Peyer's patch (tissue), 4 donors: ENCODE measurements at regions not wholly inside any gene's neighbourhood (a gene's known extent, or its start where the extent isn't known, plus 50 kb on each side); places are given as distances from the start of the nearest gene placed in this dataset.

Experiments
- DNase-seq, 3 donors: peaks; one replicate each; pipeline ENCODE4 v3.0.0-alpha.2; 2017 to 2019
- H3K27ac ChIP-seq, 4 donors: fragments of 200-600 bp; sonication (generic); one replicate each; pipeline ENCODE4 v1.5.1; 2016 to 2019
- H3K27me3 ChIP-seq, 2 donors: fragments of 200-600 bp; sonication (generic); one replicate each; pipeline ENCODE4 v1.5.1; 2019
- H3K36me3 ChIP-seq, 3 donors: fragments of 200-600 bp; sonication (generic); one replicate each; pipeline ENCODE4 v1.5.1; 2016 to 2019
- H3K4me1 ChIP-seq, 4 donors: fragments of 200-600 bp; sonication (generic); one replicate each; pipeline ENCODE4 v1.5.1; 2016 to 2019
- H3K4me3 ChIP-seq, 4 donors: fragments of 200-600 bp; sonication (generic); 1 replicate in 3 of 4; 2 replicates in 1 of 4; pipeline ENCODE4 v1.5.1; 2016 to 2019; ENCODE audit warnings: mild to moderate bottlenecking in 1 of 4
- H3K9me3 ChIP-seq, 4 donors: fragments of 200-600 bp; sonication (generic); one replicate each; pipeline ENCODE4 v1.5.1; 2016 to 2019; ENCODE audit warnings: mild to moderate bottlenecking in 1 of 4
- POLR2A ChIP-seq, 2 donors: fragments of 450-650 bp; IDR thresholded peaks; one replicate each; pipeline ENCODE4 v1.5.1; 2017; ENCODE audit warnings: antibody characterized with exemption in 2 of 2, mild to moderate bottlenecking in 2 of 2, moderate library complexity in 2 of 2
- TF ChIP-seq, protein P1 (sequence below), 6 experiments: fragments of 450-650 bp in 4 of 6; fragments of 200-600 bp in 2 of 6; sonication (generic) in 1 of 6; IDR thresholded peaks; one replicate each; pipeline ENCODE4 v1.5.1; 2017 to 2019; ENCODE audit warnings: antibody characterized with exemption in 6 of 6, mild to moderate bottlenecking in 3 of 6, moderate library complexity in 1 of 6

DNA sequence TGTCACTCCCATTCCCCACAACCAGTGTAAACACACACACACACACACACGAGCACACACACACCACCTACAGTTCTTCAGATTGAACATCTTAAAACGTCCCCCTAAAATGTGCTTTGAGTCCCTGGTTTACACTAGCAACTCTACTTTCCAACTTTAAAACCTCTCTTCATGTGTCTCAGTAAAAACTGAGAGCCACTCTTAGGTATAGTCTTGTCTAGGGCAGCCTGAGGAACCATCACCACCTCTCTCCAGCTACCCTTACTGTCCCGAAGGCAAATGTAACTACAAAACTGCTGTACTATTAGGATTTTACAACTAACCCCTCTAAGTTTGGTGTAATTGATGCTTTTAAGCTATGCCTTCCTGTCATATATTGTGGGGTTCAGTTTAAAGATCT, 1501.6 kb upstream of the MIR17HG start:
- H3K9me3 ChIP-seq, result no peaks in the 10 kb centered on the region
- no peak for TF ChIP-seq POLR2A (IDR thresholded peaks at IDR 0.05)
- TF ChIP-seq, protein P1, sequence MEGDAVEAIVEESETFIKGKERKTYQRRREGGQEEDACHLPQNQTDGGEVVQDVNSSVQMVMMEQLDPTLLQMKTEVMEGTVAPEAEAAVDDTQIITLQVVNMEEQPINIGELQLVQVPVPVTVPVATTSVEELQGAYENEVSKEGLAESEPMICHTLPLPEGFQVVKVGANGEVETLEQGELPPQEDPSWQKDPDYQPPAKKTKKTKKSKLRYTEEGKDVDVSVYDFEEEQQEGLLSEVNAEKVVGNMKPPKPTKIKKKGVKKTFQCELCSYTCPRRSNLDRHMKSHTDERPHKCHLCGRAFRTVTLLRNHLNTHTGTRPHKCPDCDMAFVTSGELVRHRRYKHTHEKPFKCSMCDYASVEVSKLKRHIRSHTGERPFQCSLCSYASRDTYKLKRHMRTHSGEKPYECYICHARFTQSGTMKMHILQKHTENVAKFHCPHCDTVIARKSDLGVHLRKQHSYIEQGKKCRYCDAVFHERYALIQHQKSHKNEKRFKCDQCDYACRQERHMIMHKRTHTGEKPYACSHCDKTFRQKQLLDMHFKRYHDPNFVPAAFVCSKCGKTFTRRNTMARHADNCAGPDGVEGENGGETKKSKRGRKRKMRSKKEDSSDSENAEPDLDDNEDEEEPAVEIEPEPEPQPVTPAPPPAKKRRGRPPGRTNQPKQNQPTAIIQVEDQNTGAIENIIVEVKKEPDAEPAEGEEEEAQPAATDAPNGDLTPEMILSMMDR (IDR thresholded peaks at IDR 0.05), result no peak
- H3K4me1 ChIP-seq, result no peaks in the 10 kb centered on the region
- no peak overlapping the region for H3K4me3 ChIP-seq
- no peaks in the 10 kb centered on the region for H3K36me3 ChIP-seq
- no peak for DNase-seq
- no peaks in the 10 kb centered on the region for H3K27me3 ChIP-seq
- H3K27ac ChIP-seq, result no peak overlapping the region

DNA sequence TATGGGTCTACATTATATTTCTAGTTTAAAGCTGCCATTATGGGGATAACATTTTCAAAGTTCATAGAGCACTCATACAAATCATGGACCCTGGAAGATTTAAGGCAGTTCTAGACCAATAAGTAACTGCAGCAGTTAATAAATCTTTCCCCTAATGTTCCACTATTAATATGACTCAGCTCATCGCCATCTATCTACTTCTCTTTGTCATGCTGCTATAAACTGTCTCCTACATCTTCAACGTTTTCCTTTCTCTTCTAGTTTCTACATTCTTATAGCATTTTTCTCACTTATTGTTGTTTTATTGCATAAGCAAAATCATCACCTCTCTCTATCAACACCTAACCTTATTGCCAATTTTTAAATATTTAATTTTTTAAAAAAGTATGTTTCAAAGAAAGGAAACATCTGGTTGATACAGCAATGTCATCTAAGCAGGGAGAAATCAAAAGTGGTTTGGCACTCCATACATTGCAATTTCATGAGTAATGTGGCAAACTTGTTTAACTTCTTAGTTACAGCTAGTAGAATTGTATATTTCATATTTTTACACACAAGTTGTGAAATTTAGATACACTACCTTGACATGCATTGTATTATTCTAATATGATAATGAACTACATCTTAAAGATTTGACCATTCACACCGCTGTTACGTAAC, 1500.4 kb upstream of the MIR17HG start:
- H3K4me1 ChIP-seq, result no peaks in the 10 kb centered on the region
- TF ChIP-seq POLR2A (IDR thresholded peaks at IDR 0.05), result no peak
- no peaks in the 10 kb centered on the region for H3K36me3 ChIP-seq
- no peaks in the 10 kb centered on the region for H3K9me3 ChIP-seq
- no peak for DNase-seq
- H3K4me3 ChIP-seq, result no peak overlapping the region
- H3K27ac ChIP-seq, result no peak overlapping the region
- H3K27me3 ChIP-seq, result no peaks in the 10 kb centered on the region

DNA sequence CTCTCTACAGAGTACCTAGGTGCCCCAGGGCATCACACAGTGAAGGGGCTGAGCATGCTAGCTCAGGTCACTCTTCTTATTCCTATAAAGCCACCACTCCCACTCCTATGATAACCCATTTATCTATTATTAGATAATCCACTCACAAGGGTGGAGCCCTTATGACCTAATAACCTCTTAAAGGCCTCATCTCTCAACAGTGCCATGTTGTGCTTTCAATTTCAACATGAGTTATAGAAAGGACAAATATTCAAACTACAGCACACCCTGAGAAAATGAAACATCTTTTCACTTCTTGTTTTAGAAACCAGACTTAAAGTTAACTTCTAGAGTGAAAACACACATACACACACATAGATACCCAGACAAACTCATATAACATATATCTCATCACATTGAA, 1494.9 kb upstream of the MIR17HG start:
- Histone ChIP-seq H3K9me3 (no peaks in the 10 kb centered on the region), H3K36me3 (no peaks in the 10 kb centered on the region), H3K27me3 (no peaks in the 10 kb centered on the region), H3K4me3 (no peak overlapping the region), H3K27ac (no peak overlapping the region), H3K4me1 (no peaks in the 10 kb centered on the region)
- DNase-seq, result no peak
- no peak for TF ChIP-seq POLR2A (IDR thresholded peaks at IDR 0.05)
- TF ChIP-seq, protein P1 (IDR thresholded peaks at IDR 0.05), result no peak

DNA sequence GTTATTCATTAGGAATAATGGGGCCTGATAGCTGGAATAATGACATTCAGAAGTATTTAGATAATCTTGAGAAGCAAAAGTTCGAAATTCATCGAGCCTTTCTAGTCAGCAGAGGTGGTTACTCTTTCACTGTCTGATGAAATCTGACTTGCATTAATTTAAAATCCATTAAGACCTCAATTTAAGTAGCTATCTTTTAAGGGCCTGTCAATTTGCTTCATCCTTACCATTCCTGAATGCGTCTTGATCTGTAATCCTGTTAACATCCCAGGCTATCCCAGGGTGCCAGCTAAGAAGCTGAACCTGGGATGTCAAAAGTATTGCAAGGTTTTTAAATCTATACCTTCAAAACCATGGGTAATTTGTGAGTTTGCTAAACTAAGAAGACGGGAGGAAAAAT, 1491.0 kb upstream of the MIR17HG start:
- DNase-seq, result no peak
- H3K4me3 ChIP-seq, result no peak overlapping the region
- no peaks in the 10 kb centered on the region for H3K4me1 ChIP-seq
- H3K27me3 ChIP-seq, result no peaks in the 10 kb centered on the region
- H3K27ac ChIP-seq, result no peak overlapping the region
- no peak for TF ChIP-seq POLR2A (IDR thresholded peaks at IDR 0.05)
- TF ChIP-seq, protein P1 (IDR thresholded peaks at IDR 0.05), result no peak
- H3K9me3 ChIP-seq, result no peaks in the 10 kb centered on the region
- no peaks in the 10 kb centered on the region for H3K36me3 ChIP-seq

DNA sequence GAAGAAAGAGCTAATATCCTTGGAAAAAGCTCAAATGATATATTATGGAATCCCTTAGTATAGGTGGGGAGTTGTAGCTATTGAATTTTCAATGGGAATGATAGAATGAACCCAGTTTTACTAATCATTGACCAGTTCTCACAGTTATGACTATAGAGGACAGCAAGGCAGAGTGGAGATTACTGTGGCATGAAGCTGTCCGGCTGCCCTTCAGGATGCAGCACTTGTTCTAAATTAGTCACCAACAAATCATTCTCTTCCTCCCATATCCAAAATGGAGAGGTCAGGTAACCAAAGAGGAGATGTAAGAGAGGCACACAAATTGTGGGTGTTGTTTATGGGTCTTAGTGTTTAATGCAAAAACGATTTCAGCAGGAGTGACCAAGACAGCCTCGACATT, 1490.0 kb upstream of the MIR17HG start:
- no peak overlapping the region for H3K27ac ChIP-seq
- no peaks in the 10 kb centered on the region for H3K9me3 ChIP-seq
- no peak for DNase-seq
- no peak for TF ChIP-seq POLR2A (IDR thresholded peaks at IDR 0.05)
- TF ChIP-seq, protein P1 (IDR thresholded peaks at IDR 0.05), result no peak
- no peaks in the 10 kb centered on the region for H3K4me1 ChIP-seq
- H3K4me3 ChIP-seq, result no peak overlapping the region
- H3K36me3 ChIP-seq, result no peaks in the 10 kb centered on the region
- H3K27me3 ChIP-seq, result no peaks in the 10 kb centered on the region

DNA sequence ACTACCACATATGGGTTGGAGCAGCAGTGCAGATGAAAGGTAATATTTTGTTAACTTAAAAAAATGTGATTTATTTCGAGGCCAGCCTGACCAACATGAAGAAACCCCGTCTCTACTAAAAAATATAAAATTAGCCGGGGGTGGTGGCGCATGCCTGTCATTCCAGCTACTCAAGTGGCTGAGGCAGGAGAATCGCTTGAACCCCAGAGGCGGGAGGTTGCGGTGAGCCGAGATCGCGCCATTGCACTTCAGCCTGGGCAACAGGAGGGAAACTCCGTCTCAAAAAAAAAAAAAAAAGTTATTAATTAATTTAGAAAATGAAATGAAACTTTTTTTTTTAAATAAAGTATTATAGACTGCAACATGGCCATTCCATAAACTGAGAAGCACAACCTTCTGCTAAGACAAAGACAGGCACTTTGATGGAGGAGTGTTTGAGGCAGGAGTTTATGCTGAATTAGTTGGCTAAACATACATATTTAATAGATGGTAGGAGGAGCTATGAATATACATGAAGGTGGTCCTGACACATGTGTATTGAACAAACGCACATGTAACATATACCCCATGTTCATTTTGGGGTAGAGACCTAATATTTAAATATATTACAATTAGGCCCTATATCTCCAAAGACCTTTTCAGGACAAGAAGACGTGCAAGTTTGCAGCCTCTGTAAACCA, 1485.3 kb upstream of the MIR17HG start:
- Histone ChIP-seq H3K4me3 (no peak overlapping the region), H3K27ac (no peak overlapping the region), H3K4me1 (no peaks in the 10 kb centered on the region), H3K9me3 (no peaks in the 10 kb centered on the region), H3K27me3 (no peaks in the 10 kb centered on the region), H3K36me3 (no peaks in the 10 kb centered on the region)
- DNase-seq, result no peak
- TF ChIP-seq, protein P1 (IDR thresholded peaks at IDR 0.05), result no peak
- no peak for TF ChIP-seq POLR2A (IDR thresholded peaks at IDR 0.05)
